AG04449 (cell line): ENCODE measurements at regions not wholly inside any gene's neighbourhood (a gene's known extent, or its start where the extent isn't known, plus 50 kb on each side); places are given as distances from the start of the nearest gene placed in this dataset.

Experiments used
- CTCF ChIA-PET: fragments of 350-600 bp; formaldehyde crosslinking; extraction: SDS; loops from one replicate; lab custom pipeline; 2021; ENCODE audit warnings: antibody characterized with exemption; lab: Yijun Ruan, JAX
- POLR2A ChIA-PET: fragments of 400-600, 350-600 bp; formaldehyde crosslinking; extraction: SDS; loops from one replicate; lab custom pipeline; 2020; ENCODE audit warnings: antibody characterized with exemption, inconsistent platforms; lab: Yijun Ruan, JAX
- DNase-seq: peaks from one replicate; pipeline ENCODE4 v3.0.0-alpha.2; 2010; ENCODE audit warnings: low read depth, low spot score
- H3K4me3 ChIP-seq: 2 replicates; pipeline ENCODE4 v1.5.1; 2011; ENCODE audit warnings: low read depth, mild to moderate bottlenecking, control low read depth, low read length
- CTCF ChIP-seq: IDR thresholded peaks from one replicate; pipeline ENCODE4 v1.5.1; 2011; ENCODE audit warnings: mild to moderate bottlenecking, moderate library complexity, low read length, control low read depth, inconsistent platforms; ENCODE audit not compliant: insufficient read depth; ENCODE audit errors: missing control alignments

GRCh38 chr2:64362562-64363026 lies 91.4 kb upstream of the LGALSL start:
- ChIA-PET CTCF (interaction anchor here (1.8 to 4.1 kb wide), 2 partner anchors 31 to 32 kb away, joined by 8 to 27 read pairs; no protein-coding TSS in a partner anchor), POLR2A (no interaction called here)
- no peak for TF ChIP-seq CTCF
- DNase-seq: no peak
- no peak overlapping the region for H3K4me3 ChIP-seq

GRCh38 chr2:64363140-64363539 lies 90.8 kb upstream of the LGALSL start:
- CTCF ChIA-PET: interaction anchor here (1.8 to 1.9 kb wide), 2 partner anchors 32 to 125 kb away, joined by 6 to 8 read pairs; no protein-coding TSS in a partner anchor
- TF ChIP-seq CTCF: no peak
- POLR2A ChIA-PET: no interaction called here
- DNase-seq: no peak
- no peak overlapping the region for H3K4me3 ChIP-seq

DNA sequence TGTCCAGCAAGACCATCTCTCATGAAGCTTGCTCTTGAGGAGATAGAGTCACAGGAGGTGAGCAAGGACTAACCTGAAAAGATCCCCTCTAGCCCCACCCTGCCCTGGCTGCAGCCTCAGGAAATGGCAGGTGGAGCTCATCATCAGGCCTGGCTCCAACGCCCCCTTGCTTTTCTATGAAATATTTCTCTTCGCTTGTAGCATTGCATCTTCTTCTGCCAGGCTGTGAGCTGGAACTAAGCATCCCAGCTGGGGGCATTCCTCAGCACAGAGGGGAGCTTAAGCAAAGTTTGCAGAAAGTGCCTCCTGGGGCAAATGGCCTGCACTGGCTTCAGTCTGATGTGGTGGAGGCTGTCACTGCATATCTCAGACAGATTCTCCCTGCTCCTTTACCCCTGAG lies 90.1 kb upstream of the LGALSL start:
- CTCF ChIA-PET: interaction anchor here (1.8 to 1.9 kb wide), 2 partner anchors 33 to 124 kb away, joined by 6 to 8 read pairs; no protein-coding TSS in a partner anchor
- no peak for DNase-seq
- TF ChIP-seq CTCF: no peak
- H3K4me3 ChIP-seq: no peak overlapping the region
- POLR2A ChIA-PET: no interaction called here

DNA sequence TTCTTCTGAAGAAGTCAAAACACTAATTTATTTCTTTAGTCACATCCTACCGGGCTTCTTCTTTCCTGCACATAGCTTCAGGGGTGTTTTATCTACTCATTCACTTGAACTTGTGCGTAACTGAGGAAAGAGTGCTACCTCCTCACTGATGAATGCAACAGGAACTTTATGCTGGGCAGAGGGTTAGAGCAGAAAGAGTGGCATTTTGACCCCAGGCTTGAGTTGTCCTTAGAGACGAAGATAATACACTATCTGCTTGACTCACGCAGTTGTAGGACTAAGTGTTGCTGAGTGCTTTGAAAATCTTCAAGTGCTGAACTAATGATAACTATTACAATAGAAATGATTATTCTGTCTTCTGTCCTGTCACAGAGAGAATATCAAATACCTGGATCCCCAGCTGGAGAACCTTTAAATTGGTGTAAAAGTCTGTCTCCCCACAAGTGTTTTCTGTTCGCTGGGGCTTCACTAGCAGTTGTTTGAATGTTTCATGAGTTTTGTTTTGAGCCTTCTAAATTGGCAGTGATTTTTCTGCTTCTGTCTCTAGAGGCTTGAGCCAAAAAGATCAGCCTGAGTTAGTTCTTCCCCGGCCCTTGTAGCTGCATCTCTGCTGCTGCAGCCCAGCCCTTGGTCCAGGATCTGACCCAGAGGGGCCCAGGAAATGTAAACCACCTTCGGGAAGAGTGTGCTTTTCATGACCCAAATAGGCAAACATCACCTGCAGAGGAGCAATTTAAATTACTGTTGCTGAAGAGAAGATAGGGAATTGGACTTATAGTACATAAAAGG lies 86.3 kb upstream of the LGALSL start:
- no peak for TF ChIP-seq CTCF
- POLR2A ChIA-PET: no interaction called here

DNA sequence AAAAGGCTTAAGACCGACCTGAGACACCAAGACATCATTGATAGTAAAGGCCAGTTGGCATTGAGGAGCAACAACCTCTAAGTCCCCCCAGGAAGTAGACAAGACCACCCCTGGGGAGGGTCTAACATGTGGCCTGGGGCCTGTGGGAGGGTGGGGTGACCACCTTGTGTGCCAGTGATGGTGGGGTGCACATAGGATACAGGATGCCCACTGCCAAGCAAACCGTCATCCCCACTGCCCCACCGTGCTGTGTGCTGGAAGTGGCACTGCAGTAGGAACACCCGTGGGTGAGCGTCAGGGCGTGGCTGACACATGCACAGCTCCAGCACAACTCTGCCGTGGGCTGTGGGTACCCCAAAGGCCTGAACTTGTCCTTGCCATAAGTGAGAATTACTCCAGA lies 84.3 kb upstream of the LGALSL start:
- no peak for TF ChIP-seq CTCF
- DNase-seq: no peak
- no peak overlapping the region for H3K4me3 ChIP-seq
- ChIA-PET CTCF (no interaction called here), POLR2A (no interaction called here)

More for the DNA sequence above, 86.3 kb upstream of the LGALSL start:
- H3K4me3 ChIP-seq: no peak overlapping the region
- no peak for DNase-seq
- CTCF ChIA-PET: interaction anchor here (1.1 kb wide), 1 partner anchor 36 kb away, joined by 5 read pairs; no protein-coding TSS in a partner anchor

DNA sequence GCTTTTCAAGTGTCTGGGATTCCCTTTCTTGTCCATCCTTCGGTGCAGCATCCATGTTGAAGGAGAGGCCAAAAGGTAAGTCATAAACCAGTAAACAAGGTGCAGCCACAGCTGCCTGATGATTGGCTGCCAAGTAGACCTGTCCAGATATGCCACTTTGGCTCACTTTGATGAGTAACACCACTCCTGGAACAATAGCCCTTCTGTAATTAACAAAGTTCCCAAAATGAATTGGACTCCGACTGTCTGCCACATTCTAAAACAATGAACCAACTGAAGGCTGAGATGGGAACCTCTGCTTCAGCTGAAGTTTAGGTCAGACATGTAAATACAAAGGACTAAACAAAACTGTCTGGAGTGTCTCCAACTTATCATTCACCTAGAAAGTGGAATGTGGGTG lies 82.2 kb upstream of the LGALSL start:
- TF ChIP-seq CTCF: no peak
- DNase-seq: no peak
- no peak overlapping the region for H3K4me3 ChIP-seq
- ChIA-PET POLR2A (no interaction called here), CTCF (interaction anchor here (1.8 to 2.4 kb wide), 2 partner anchors 41 to 116 kb away, joined by 7 to 9 read pairs; no protein-coding TSS in a partner anchor)
